OCI-LY3 (cell line): ENCODE measurements at regions not wholly inside any gene's neighbourhood (a gene's known extent, or its start where the extent isn't known, plus 50 kb on each side); places are given as distances from the start of the nearest gene placed in this dataset.

Experiments used
- H2AFZ ChIP-seq: fragments of 200-600, 300-600 bp; shearing (Covaris generic); 2 replicates; pipeline ENCODE4 v1.6.0; 2014; ENCODE audit warnings: antibody characterized with exemption, low read depth, low read length
- H3K27ac ChIP-seq: fragments of 200-600, 300-600 bp; sonication (generic); 2 replicates; pipeline ENCODE4 v1.5.1; 2014; ENCODE audit warnings: mild to moderate bottlenecking, low read length, moderate library complexity, mixed read lengths
- H3K27me3 ChIP-seq: fragments of 200-600, 300-600 bp; sonication (generic); 2 replicates; pipeline ENCODE4 v1.6.1; 2014; ENCODE audit warnings: low read depth, low read length, mixed read lengths
- H3K36me3 ChIP-seq: fragments of 200-600, 300-600 bp; sonication (generic); replicated peaks from 2 replicates; pipeline ENCODE3; 2014; ENCODE audit warnings: low read depth, low read length, mixed read lengths
- H3K4me1 ChIP-seq: fragments of 300-600, 200-600 bp; sonication (generic); 2 replicates; pipeline ENCODE4 v1.6.1; 2014; ENCODE audit warnings: low read length, mixed read lengths
- H3K4me2 ChIP-seq: fragments of 200-600, 300-600 bp; sonication (generic); 2 replicates; pipeline ENCODE4 v1.6.1; 2014; ENCODE audit warnings: low read length, mixed read lengths
- H3K4me3 ChIP-seq: fragments of 300-600, 200-600 bp; sonication (generic); 2 replicates; pipeline ENCODE4 v1.5.1; 2014; ENCODE audit warnings: antibody characterized with exemption, mild to moderate bottlenecking, low read length, moderate library complexity
- H3K79me2 ChIP-seq: fragments of 300-600, 200-600 bp; shearing (Covaris generic); 2 replicates; pipeline ENCODE4 v1.6.1; 2014; ENCODE audit warnings: mild to moderate bottlenecking, low read length, mixed read lengths
- H3K9ac ChIP-seq: fragments of 300-600, 200-600 bp; shearing (Covaris generic); 2 replicates; pipeline ENCODE4 v1.6.0; 2014; ENCODE audit warnings: mild to moderate bottlenecking, low read length, moderate library complexity
- H3K9me3 ChIP-seq: fragments of 200-600, 300-600 bp; shearing (Covaris generic); 2 replicates; pipeline ENCODE4 v1.6.1; 2014; ENCODE audit warnings: low read length, mixed read lengths; ENCODE audit not compliant: insufficient read depth
- H4K20me1 ChIP-seq: fragments of 200-600, 300-600 bp; sonication (generic); 2 replicates; pipeline ENCODE4 v1.6.1; 2016; ENCODE audit warnings: low read length, mixed read lengths; ENCODE audit not compliant: insufficient read depth
- EZH2phosphoT487 ChIP-seq: fragments of 200-600 bp; shearing (Covaris generic); IDR thresholded peaks from 2 replicates; pipeline ENCODE4 v1.6.1; 2018; ENCODE audit warnings: antibody characterized with exemption, mixed run types, low read depth
- TF ChIP-seq, protein P1 (sequence below): fragments of 200-600, 300-600 bp; sonication (generic); IDR thresholded peaks from 2 replicates; pipeline ENCODE4 v1.5.1; 2014; ENCODE audit warnings: antibody characterized with exemption, low read length, low read depth

DNA sequence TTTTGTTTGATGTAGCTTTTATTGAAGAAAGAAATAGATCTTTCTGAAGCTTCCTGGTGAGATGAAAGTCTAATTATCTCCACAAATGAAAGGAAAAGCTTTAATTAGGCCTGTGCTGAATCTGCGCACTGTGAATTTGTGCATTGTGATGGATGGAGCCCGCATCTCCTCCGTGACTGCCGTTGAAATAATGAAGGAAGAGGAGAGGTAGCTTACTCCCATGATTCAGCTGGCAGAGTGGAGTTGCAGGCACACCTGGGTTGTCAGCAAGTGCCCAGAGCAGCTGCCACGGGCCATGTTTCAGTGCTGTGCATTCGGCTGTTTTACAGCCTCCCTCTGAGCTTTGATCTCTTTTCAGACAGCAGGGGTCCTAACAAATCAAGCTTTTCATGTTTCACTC, 735.3 kb upstream of the TENM3 start:
- Histone ChIP-seq H3K9ac (no peak overlapping the region), H4K20me1 (no peaks in the 10 kb centered on the region), H2AFZ (no peak overlapping the region), H3K27ac (no peak overlapping the region), H3K27me3 (no peaks in the 10 kb centered on the region), H3K36me3 (no peaks in the 10 kb centered on the region), H3K9me3 (no peaks in the 10 kb centered on the region), H3K79me2 (no peaks in the 10 kb centered on the region), H3K4me2 (no peak overlapping the region), H3K4me3 (no peak overlapping the region), H3K4me1 (no peaks in the 10 kb centered on the region)
- TF ChIP-seq, protein P1, sequence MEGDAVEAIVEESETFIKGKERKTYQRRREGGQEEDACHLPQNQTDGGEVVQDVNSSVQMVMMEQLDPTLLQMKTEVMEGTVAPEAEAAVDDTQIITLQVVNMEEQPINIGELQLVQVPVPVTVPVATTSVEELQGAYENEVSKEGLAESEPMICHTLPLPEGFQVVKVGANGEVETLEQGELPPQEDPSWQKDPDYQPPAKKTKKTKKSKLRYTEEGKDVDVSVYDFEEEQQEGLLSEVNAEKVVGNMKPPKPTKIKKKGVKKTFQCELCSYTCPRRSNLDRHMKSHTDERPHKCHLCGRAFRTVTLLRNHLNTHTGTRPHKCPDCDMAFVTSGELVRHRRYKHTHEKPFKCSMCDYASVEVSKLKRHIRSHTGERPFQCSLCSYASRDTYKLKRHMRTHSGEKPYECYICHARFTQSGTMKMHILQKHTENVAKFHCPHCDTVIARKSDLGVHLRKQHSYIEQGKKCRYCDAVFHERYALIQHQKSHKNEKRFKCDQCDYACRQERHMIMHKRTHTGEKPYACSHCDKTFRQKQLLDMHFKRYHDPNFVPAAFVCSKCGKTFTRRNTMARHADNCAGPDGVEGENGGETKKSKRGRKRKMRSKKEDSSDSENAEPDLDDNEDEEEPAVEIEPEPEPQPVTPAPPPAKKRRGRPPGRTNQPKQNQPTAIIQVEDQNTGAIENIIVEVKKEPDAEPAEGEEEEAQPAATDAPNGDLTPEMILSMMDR: no peak
- TF ChIP-seq EZH2phosphoT487: no peak

DNA sequence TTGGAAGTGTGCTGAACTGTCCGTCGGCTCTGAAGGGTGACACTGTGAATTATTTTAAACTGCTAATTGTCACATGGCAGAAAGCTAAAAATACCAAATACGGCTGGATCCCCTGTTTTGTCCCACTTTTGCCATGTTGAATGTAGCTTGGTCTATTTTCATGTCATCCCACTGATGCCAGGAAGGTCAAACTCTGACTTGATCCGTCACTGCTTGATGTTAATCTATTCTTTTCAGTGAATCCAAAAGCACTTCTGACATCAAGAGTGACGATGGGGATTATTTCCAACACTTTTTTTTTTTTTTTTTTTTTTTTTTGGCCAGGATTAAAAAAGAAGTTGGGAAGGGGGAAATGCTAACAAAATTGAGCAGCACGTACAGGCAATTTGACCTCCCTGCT, 734.6 kb upstream of the TENM3 start:
- Histone ChIP-seq H3K4me2 (no peak overlapping the region), H3K27ac (no peak overlapping the region), H3K4me3 (no peak overlapping the region), H3K79me2 (no peaks in the 10 kb centered on the region), H3K4me1 (no peaks in the 10 kb centered on the region), H4K20me1 (no peaks in the 10 kb centered on the region), H2AFZ (no peak overlapping the region), H3K36me3 (no peaks in the 10 kb centered on the region), H3K9me3 (no peaks in the 10 kb centered on the region), H3K27me3 (no peaks in the 10 kb centered on the region), H3K9ac (no peak overlapping the region)
- TF ChIP-seq, protein P1: no peak
- TF ChIP-seq EZH2phosphoT487: no peak

GRCh38 chr4:181509073-181509472, 734.1 kb upstream of the TENM3 start:
- H3K79me2 ChIP-seq: no peaks in the 10 kb centered on the region
- H4K20me1 ChIP-seq: no peaks in the 10 kb centered on the region
- no peak overlapping the region for H3K4me3 ChIP-seq
- no peak overlapping the region for H3K27ac ChIP-seq
- H3K9ac ChIP-seq: no peak overlapping the region
- H3K36me3 ChIP-seq: no peaks in the 10 kb centered on the region
- no peak for TF ChIP-seq EZH2phosphoT487
- TF ChIP-seq, protein P1: no peak
- no peaks in the 10 kb centered on the region for H3K9me3 ChIP-seq
- no peak overlapping the region for H3K4me2 ChIP-seq
- H3K27me3 ChIP-seq: no peaks in the 10 kb centered on the region
- H3K4me1 ChIP-seq: no peaks in the 10 kb centered on the region
- H2AFZ ChIP-seq: no peak overlapping the region

- Histone ChIP-seq H3K36me3 (no peaks in the 10 kb centered on the region), H3K79me2 (no peaks in the 10 kb centered on the region), H4K20me1 (no peaks in the 10 kb centered on the region), H3K27ac (no peak overlapping the region), H3K4me3 (no peak overlapping the region), H3K4me2 (no peak overlapping the region), H3K9ac (no peak overlapping the region), H3K27me3 (no peaks in the 10 kb centered on the region), H3K9me3 (no peaks in the 10 kb centered on the region), H3K4me1 (no peaks in the 10 kb centered on the region), H2AFZ (no peak overlapping the region)
- TF ChIP-seq, protein P1: no peak
- no peak for TF ChIP-seq EZH2phosphoT487
Observed at GRCh38 chr4:181517491-181517890, 725.7 kb upstream of the TENM3 start.
